GM12875 (cell line): ENCODE measurements at regions not wholly inside any gene's neighbourhood (a gene's known extent, or its start where the extent isn't known, plus 50 kb on each side); places are given as distances from the start of the nearest gene placed in this dataset.

Source experiments
- H3K4me3 ChIP-seq: one replicate; pipeline ENCODE4 v1.5.1; 2011; ENCODE audit warnings: low read depth, low read length, control low read depth
- CTCF ChIP-seq: IDR thresholded peaks from 2 replicates; pipeline ENCODE4 v1.5.1; 2011; ENCODE audit warnings: low read depth, mild to moderate bottlenecking, control low read depth, inconsistent platforms, low read length, moderate library complexity, borderline replicate concordance; ENCODE audit not compliant: insufficient read depth

GRCh38 chr2:75317802-75318201 lies 118.5 kb upstream of the TACR1 start:
- no peak for TF ChIP-seq CTCF
- H3K4me3 ChIP-seq, result no peak overlapping the region

GRCh38 chr2:75317316-75317715 lies 118.0 kb upstream of the TACR1 start:
- TF ChIP-seq CTCF, result no peak
- H3K4me3 ChIP-seq, result no peak overlapping the region

- H3K4me3 ChIP-seq, result no peak overlapping the region
- TF ChIP-seq CTCF, result no peak
Measured at GRCh38 chr2:75315436-75315835, 116.1 kb upstream of the TACR1 start.

GRCh38 chr2:75311993-75312392 lies 112.7 kb upstream of the TACR1 start:
- peak; percentile 90 for TF ChIP-seq CTCF
- H3K4me3 ChIP-seq, result no peak overlapping the region

GRCh38 chr2:75311521-75311920 lies 112.2 kb upstream of the TACR1 start:
- no peak overlapping the region for H3K4me3 ChIP-seq
- TF ChIP-seq CTCF, result no peak

- H3K4me3 ChIP-seq, result no peak overlapping the region
- TF ChIP-seq CTCF, result no peak
Measured at GRCh38 chr2:75310876-75311275, 111.6 kb upstream of the TACR1 start.

- H3K4me3 ChIP-seq, result no peak overlapping the region
- TF ChIP-seq CTCF, result no peak
Measured at GRCh38 chr2:75309596-75310463, 110.5 kb upstream of the TACR1 start.
